ENCODE measurements at regions not wholly inside any gene's neighbourhood (a gene's known extent, or its start where the extent isn't known, plus 50 kb on each side); places are given as distances from the start of the nearest gene placed in this dataset.

DNA sequence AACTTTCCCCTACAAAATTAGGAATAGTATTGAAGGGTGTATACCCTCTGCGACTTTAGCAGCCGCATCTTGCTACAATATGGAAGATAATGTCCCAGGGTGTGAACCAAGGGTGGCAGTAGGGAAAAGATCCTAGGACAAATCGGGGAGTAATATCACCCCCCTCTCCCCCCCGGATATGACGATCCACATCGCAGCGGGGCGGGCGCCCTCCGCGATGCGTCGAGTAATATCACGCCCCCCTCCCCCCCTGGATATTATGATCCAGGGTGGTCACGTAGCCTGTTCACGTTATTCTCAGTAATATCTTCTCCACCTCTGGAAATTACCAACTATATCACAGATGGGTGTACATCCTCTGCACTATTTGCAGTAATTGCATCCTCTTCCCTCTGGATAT, 82.9 kb downstream of the DAPL1 start:
- no peak overlapping the region for H3K14ac ChIP-seq (ENCODE audit: insufficient read length)
- no peak overlapping the region for H2BK15ac ChIP-seq (ENCODE audit: low read length)
- H3K23me2 ChIP-seq (ENCODE audit: low read depth, low read length), result no peaks in the 10 kb centered on the region
- no peak overlapping the region for H2AK5ac ChIP-seq (ENCODE audit: low read depth, low read length)
- H3K36me3 ChIP-seq (ENCODE audit: control insufficient read depth in 2 of 4, insufficient read depth in 4 of 4, low read length in 3 of 4), result no peaks in the 10 kb centered on the region
- no peak overlapping the region for H3K4me2 ChIP-seq (ENCODE audit: insufficient read depth in 1 of 2, low read depth in 2 of 2, low read length in 2 of 2)
- H3K27ac ChIP-seq (ENCODE audit: low read depth, low read length), result no peak overlapping the region
- no peak for FAIRE-seq
- H3K27me3 ChIP-seq (replicated peaks in 1 of 4; ENCODE audit: control insufficient read depth in 3 of 4, extremely low read depth in 1 of 4, insufficient read depth in 3 of 4, low read length in 3 of 4), result no peaks in the 10 kb centered on the region
- H3K4ac ChIP-seq (replicated peaks; ENCODE audit: insufficient read length, low read depth, low read length), result no peak overlapping the region
- H3K56ac ChIP-seq (replicated peaks; ENCODE audit: insufficient read length, low read depth, low read length), result no peak overlapping the region
- no peaks in the 10 kb centered on the region for H4K20me1 ChIP-seq (replicated peaks in 1 of 2; ENCODE audit: control insufficient read depth in 1 of 2, insufficient read depth in 2 of 2, low read length in 2 of 2)
- 93% methylated on average over 15 of the region's 16 CpGs; no CpG with 5 or more reads in 1 of the 2 experiments for WGBS, 2 experiments (ENCODE audit: extremely low coverage in 1 of 2, insufficient coverage in 1 of 2, insufficient read length in 1 of 2, insufficient replicate concordance in 2 of 2, low coverage in 1 of 2, low lambda C conversion rate in 2 of 2, missing lambda C conversion rate in 1 of 2)
- no peak overlapping the region for H4K5ac ChIP-seq (ENCODE audit: insufficient read length, low read depth, low read length)
- H2BK20ac ChIP-seq (ENCODE audit: low read length), result no peak overlapping the region
- no peaks in the 10 kb centered on the region for H3K79me1 ChIP-seq (ENCODE audit: low read depth, low read length)
- no peak overlapping the region for H2BK12ac ChIP-seq (ENCODE audit: low read depth, low read length)
- POLR2A ChIA-PET (ENCODE audit: partially characterized antibody), result no interaction called here
- H3K9me3 ChIP-seq (ENCODE audit: insufficient read depth in 2 of 2, low read depth in 1 of 2, low read length in 1 of 2), result no peaks in the 10 kb centered on the region
- H3K18ac ChIP-seq (ENCODE audit: extremely low read depth, low read length), result no peak overlapping the region
- H2BK120ac ChIP-seq (replicated peaks; ENCODE audit: low read depth, low read length), result no peak overlapping the region
- no peaks in the 10 kb centered on the region for H3K79me2 ChIP-seq (ENCODE audit: control insufficient read depth in 1 of 2, insufficient read depth in 2 of 2, low read length in 2 of 2)
- no peak for DNase-seq (ENCODE audit: low read depth in 1 of 2, low spot score in 2 of 2)
- H3K4me3 ChIP-seq (ENCODE audit: extremely low read depth in 1 of 4, insufficient read depth in 2 of 4, low read depth in 3 of 4, low read length in 4 of 4), result no peak overlapping the region
- no peak overlapping the region for H2BK5ac ChIP-seq (ENCODE audit: low read depth, low read length)
- CTCF ChIA-PET (ENCODE audit: partially characterized antibody), result no interaction called here
- no peaks in the 10 kb centered on the region for H3K4me1 ChIP-seq (replicated peaks in 1 of 4; ENCODE audit: control insufficient read depth in 3 of 4, insufficient read depth in 4 of 4, low read length in 3 of 4)
- no peak overlapping the region for H4K8ac ChIP-seq (ENCODE audit: extremely low read depth, insufficient read depth, low read length)
- H3K23ac ChIP-seq (ENCODE audit: insufficient read length), result no peak overlapping the region
- H2AFZ ChIP-seq (ENCODE audit: low read length), result no peak overlapping the region
- H4K91ac ChIP-seq (replicated peaks; ENCODE audit: insufficient read length, low read length), result no peak overlapping the region
- H3K9ac ChIP-seq (replicated peaks in 1 of 4; ENCODE audit: extremely low read depth in 1 of 4, low read depth in 3 of 4, low read length in 3 of 4), result no peak overlapping the region
- TF ChIP-seq KDM4A (IDR thresholded peaks at IDR 0.05; ENCODE audit: low read depth, low read length, severe bottlenecking), result no peak
- no peak for TF ChIP-seq HDAC2 (IDR thresholded peaks at IDR 0.05; ENCODE audit: borderline replicate concordance in 1 of 2, low read depth in 2 of 2, low read length in 2 of 2)
- TF ChIP-seq RFX5 (IDR thresholded peaks at IDR 0.05; ENCODE audit: borderline replicate concordance, low read depth, low read length), result no peak
- TF ChIP-seq, protein P1, sequence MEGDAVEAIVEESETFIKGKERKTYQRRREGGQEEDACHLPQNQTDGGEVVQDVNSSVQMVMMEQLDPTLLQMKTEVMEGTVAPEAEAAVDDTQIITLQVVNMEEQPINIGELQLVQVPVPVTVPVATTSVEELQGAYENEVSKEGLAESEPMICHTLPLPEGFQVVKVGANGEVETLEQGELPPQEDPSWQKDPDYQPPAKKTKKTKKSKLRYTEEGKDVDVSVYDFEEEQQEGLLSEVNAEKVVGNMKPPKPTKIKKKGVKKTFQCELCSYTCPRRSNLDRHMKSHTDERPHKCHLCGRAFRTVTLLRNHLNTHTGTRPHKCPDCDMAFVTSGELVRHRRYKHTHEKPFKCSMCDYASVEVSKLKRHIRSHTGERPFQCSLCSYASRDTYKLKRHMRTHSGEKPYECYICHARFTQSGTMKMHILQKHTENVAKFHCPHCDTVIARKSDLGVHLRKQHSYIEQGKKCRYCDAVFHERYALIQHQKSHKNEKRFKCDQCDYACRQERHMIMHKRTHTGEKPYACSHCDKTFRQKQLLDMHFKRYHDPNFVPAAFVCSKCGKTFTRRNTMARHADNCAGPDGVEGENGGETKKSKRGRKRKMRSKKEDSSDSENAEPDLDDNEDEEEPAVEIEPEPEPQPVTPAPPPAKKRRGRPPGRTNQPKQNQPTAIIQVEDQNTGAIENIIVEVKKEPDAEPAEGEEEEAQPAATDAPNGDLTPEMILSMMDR (IDR thresholded peaks at IDR 0.05; ENCODE audit: control extremely low read depth in 1 of 3, insufficient read depth in 1 of 3, low read depth in 1 of 3, low read length in 3 of 3), result no peak
- TF ChIP-seq EP300 (IDR thresholded peaks at IDR 0.05; ENCODE audit: borderline replicate concordance in 1 of 2, low read depth in 2 of 2, low read length in 2 of 2), result no peak
- TF ChIP-seq CREB1 (IDR thresholded peaks at IDR 0.05), result no peak
- no peak for TF ChIP-seq PHF8 (conservative IDR thresholded peaks at IDR 0.05; ENCODE audit: low read depth, low read length)
- TF ChIP-seq TEAD4 (IDR thresholded peaks at IDR 0.05; ENCODE audit: low read depth, low read length), result no peak
- TF ChIP-seq KDM5A (IDR thresholded peaks at IDR 0.05; ENCODE audit: low read length), result no peak
- no peak for TF ChIP-seq RBBP5 (IDR thresholded peaks at IDR 0.05; ENCODE audit: borderline replicate concordance, low read depth, low read length)
